ENCODE measurements at regions not wholly inside any gene's neighbourhood (a gene's known extent, or its start where the extent isn't known, plus 50 kb on each side); places are given as distances from the start of the nearest gene placed in this dataset.

DNA sequence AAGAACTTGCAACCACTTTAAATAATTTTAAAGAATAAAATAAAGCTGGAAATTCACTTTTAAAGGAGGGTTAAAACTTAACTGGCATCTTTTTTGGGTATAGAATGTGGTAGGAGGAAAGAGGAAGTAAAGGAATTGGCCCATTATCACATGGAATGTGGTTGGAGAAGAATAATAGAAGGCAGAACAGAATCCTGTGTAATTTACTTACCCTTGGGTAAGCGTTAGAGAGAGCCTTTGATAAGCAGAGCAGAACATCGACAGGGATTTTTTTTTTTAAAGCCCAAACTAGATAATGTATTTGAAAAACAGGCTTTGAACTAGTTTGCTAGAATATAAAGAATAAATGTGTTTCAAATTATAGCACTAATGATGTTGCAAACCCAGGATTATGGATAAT lies 199.8 kb upstream of the KIAA1217 start:
- peaks cover 0 to 4% (median 0%) of the 10 kb centered on the region in 5 donors for H3K27me3 ChIP-seq (ENCODE audit: control insufficient read depth in 5 of 5, insufficient read depth in 4 of 5, low read length in 5 of 5)
- H3K4me3 ChIP-seq (ENCODE audit: low read depth in 1 of 5, low read length in 5 of 5): no peak overlapping the region
- peaks cover 0 to 9% (median 0%) of the 10 kb centered on the region in 5 donors for H3K4me1 ChIP-seq (ENCODE audit: control insufficient read depth in 5 of 5, insufficient read depth in 5 of 5, low read length in 5 of 5)
- H3K9me3 ChIP-seq (ENCODE audit: control insufficient read depth in 5 of 5, low read length in 5 of 5): no peaks in the 10 kb centered on the region
- no peaks in the 10 kb centered on the region for H3K36me3 ChIP-seq (ENCODE audit: control insufficient read depth in 5 of 5, insufficient read depth in 5 of 5, low read length in 5 of 5)
- no peak overlapping the region for H3K27ac ChIP-seq (ENCODE audit: low read depth, low read length)
- H3K9ac ChIP-seq (ENCODE audit: low read length in 5 of 5): no peak overlapping the region

DNA sequence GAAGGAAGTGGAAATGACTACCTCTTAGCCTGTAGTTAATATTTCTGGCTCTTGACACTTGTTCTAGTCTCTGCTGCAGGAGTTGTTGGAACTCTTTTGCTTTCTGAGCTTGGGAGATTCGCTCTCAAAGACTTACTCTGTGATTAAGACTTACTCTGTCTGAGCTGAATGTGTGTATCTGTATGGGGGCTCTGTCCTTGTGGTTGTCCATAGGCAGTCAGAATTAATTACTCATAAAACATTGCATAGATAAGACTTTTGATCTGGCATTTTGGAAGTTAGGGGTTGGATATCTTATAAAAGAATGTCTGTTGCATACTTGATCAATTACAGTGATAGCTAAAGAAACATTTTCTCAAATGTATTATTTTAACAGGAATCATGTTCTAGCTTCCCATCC lies 199.2 kb upstream of the KIAA1217 start:
- Histone ChIP-seq H3K27ac (ENCODE audit: low read depth, low read length) (no peak overlapping the region), H3K4me3 (ENCODE audit: low read depth in 1 of 5, low read length in 5 of 5) (no peak overlapping the region), H3K9me3 (ENCODE audit: control insufficient read depth in 5 of 5, low read length in 5 of 5) (no peaks in the 10 kb centered on the region)

DNA sequence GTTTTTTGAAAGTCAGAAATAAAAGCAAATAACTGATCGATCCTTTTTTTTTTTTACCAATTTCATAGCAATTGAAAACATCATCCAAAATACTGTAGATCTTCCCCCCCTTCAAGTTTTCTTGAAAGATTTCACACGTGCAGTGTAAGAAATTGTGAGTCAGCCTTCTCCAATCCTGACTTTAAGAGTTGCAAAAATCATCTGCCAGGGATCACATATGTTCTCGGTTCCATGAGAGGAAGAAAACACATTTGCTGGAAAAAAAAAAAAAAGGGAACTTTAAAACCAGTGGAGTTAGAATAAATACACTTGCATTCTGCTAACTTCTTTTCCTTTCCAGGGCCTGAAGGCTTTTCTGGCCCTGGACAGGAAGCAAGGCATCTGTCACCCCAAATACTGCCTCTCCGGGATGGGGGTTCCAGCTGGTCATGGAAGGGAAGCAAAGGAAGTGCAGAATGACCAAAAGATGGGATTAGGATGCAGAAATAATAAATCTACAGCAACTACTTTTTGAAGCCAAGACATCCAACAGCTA lies 198.4 kb upstream of the KIAA1217 start:
- no peak overlapping the region for H3K27ac ChIP-seq (ENCODE audit: low read depth, low read length)
- no peaks in the 10 kb centered on the region for H3K9me3 ChIP-seq (ENCODE audit: control insufficient read depth in 5 of 5, low read length in 5 of 5)
- no peak overlapping the region for H3K4me3 ChIP-seq (ENCODE audit: low read depth in 1 of 5, low read length in 5 of 5)
- H3K36me3 ChIP-seq (ENCODE audit: control insufficient read depth in 5 of 5, insufficient read depth in 5 of 5, low read length in 5 of 5): no peaks in the 10 kb centered on the region
- no peak overlapping the region for H3K9ac ChIP-seq (ENCODE audit: low read length in 5 of 5)
- H3K27me3 ChIP-seq (ENCODE audit: control insufficient read depth in 5 of 5, insufficient read depth in 4 of 5, low read length in 5 of 5): peaks cover 0 to 4% (median 0%) of the 10 kb centered on the region in 5 donors
- H3K4me1 ChIP-seq (ENCODE audit: control insufficient read depth in 5 of 5, insufficient read depth in 5 of 5, low read length in 5 of 5): peaks cover 0 to 9% (median 0%) of the 10 kb centered on the region in 5 donors

More for the DNA sequence above, 199.2 kb upstream of the KIAA1217 start:
- Histone ChIP-seq H3K4me1 (ENCODE audit: control insufficient read depth in 5 of 5, insufficient read depth in 5 of 5, low read length in 5 of 5) (peaks cover 0 to 9% (median 0%) of the 10 kb centered on the region in 5 donors), H3K27me3 (ENCODE audit: control insufficient read depth in 5 of 5, insufficient read depth in 4 of 5, low read length in 5 of 5) (peaks cover 0 to 4% (median 0%) of the 10 kb centered on the region in 5 donors), H3K9ac (ENCODE audit: low read length in 5 of 5) (no peak overlapping the region), H3K36me3 (ENCODE audit: control insufficient read depth in 5 of 5, insufficient read depth in 5 of 5, low read length in 5 of 5) (no peaks in the 10 kb centered on the region)

DNA sequence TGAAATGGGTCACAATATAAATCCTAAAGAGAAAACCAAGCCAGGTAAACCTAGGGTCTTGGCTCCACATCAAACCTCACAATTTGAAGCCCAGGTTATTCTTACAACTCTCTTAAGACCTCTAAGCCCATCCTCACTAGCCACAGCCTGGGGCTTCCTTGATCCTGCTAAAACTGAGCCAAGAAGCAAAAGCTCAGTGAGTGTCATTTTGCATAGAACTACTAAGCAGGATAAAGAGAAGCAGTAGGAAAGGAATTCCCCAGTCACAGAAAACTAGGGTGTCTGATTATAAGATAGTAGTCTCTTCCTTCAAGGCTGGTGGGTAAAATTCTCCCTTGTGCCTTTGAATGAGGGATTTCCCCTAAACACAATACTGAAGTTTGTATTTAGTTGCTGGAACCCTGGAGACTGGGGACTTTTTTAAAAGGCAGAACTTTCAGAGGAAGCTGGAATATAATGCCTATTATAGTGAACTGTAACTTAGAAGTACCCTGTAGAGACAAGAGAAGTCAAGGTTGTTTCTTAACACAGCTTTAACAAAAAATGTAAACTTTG lies 196.6 kb upstream of the KIAA1217 start:
- peaks cover 0 to 4% (median 0%) of the 10 kb centered on the region in 5 donors for H3K27me3 ChIP-seq (ENCODE audit: control insufficient read depth in 5 of 5, insufficient read depth in 4 of 5, low read length in 5 of 5)
- H3K36me3 ChIP-seq (ENCODE audit: control insufficient read depth in 5 of 5, insufficient read depth in 5 of 5, low read length in 5 of 5): no peaks in the 10 kb centered on the region
- H3K4me1 ChIP-seq (ENCODE audit: control insufficient read depth in 5 of 5, insufficient read depth in 5 of 5, low read length in 5 of 5): peaks cover 0 to 9% (median 0%) of the 10 kb centered on the region in 5 donors
- no peak overlapping the region for H3K27ac ChIP-seq (ENCODE audit: low read depth, low read length)
- no peak overlapping the region for H3K9ac ChIP-seq (ENCODE audit: low read length in 5 of 5)
- no peaks in the 10 kb centered on the region for H3K9me3 ChIP-seq (ENCODE audit: control insufficient read depth in 5 of 5, low read length in 5 of 5)
- no peak overlapping the region for H3K4me3 ChIP-seq (ENCODE audit: low read depth in 1 of 5, low read length in 5 of 5)

DNA sequence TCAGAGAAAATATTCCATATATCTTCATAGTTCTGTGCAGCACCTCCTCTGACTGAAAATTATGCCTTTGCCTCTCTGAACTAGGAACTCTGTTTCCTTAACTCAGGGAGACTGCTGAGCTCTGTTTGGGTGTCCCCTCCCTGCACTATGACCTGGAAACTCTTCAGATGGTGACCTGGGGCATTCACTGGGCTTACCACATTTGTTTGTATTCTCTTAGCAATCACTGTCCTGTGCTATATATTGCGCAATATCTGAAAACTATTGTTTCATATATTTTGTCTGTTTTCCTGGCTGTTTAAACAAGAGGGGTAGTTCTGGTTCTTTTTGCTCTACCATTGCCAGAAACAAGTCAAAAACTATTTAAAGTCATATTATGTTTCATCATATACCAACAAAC lies 181.8 kb upstream of the KIAA1217 start:
- no peaks in the 10 kb centered on the region for H3K9me3 ChIP-seq (ENCODE audit: control insufficient read depth in 5 of 5, low read length in 5 of 5)
- H3K27ac ChIP-seq (ENCODE audit: low read depth, low read length): no peak overlapping the region
- no peaks in the 10 kb centered on the region for H3K4me1 ChIP-seq (ENCODE audit: control insufficient read depth in 5 of 5, insufficient read depth in 5 of 5, low read length in 5 of 5)
- H3K4me3 ChIP-seq (ENCODE audit: low read depth in 1 of 5, low read length in 5 of 5): no peak overlapping the region
- no peak overlapping the region for H3K9ac ChIP-seq (ENCODE audit: low read length in 5 of 5)
- no peaks in the 10 kb centered on the region for H3K27me3 ChIP-seq (ENCODE audit: control insufficient read depth in 5 of 5, insufficient read depth in 4 of 5, low read length in 5 of 5)
- no peaks in the 10 kb centered on the region for H3K36me3 ChIP-seq (ENCODE audit: control insufficient read depth in 5 of 5, insufficient read depth in 5 of 5, low read length in 5 of 5)

DNA sequence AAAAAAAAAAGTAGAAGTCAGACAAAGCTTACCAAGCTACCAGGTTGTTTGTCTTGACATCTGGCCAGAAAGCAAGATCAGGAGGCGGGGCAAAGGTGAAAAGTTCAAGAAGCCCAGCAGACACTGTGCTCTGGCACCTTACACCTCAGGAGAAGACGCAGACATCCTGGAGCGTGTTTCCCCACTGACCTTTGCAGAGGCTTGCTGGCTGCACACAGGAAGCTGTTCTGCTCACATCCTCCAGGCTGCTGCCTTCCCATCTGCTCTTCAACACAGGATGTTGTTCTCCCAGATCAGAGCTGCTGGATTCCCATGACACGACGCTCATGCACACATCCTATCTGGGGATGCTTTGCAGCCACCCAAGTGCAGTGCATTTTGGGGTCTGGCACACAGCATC lies 174.4 kb upstream of the KIAA1217 start:
- no peak overlapping the region for H3K27ac ChIP-seq (ENCODE audit: low read depth, low read length)
- H3K9me3 ChIP-seq (ENCODE audit: control insufficient read depth in 5 of 5, low read length in 5 of 5): no peaks in the 10 kb centered on the region
- H3K36me3 ChIP-seq (ENCODE audit: control insufficient read depth in 5 of 5, insufficient read depth in 5 of 5, low read length in 5 of 5): no peaks in the 10 kb centered on the region
- peaks cover 0 to 17% (median 0%) of the 10 kb centered on the region in 5 donors for H3K4me1 ChIP-seq (ENCODE audit: control insufficient read depth in 5 of 5, insufficient read depth in 5 of 5, low read length in 5 of 5)
- no peak overlapping the region for H3K4me3 ChIP-seq (ENCODE audit: low read depth in 1 of 5, low read length in 5 of 5)
- H3K9ac ChIP-seq (ENCODE audit: low read length in 5 of 5): no peak overlapping the region
- H3K27me3 ChIP-seq (ENCODE audit: control insufficient read depth in 5 of 5, insufficient read depth in 4 of 5, low read length in 5 of 5): no peaks in the 10 kb centered on the region

DNA sequence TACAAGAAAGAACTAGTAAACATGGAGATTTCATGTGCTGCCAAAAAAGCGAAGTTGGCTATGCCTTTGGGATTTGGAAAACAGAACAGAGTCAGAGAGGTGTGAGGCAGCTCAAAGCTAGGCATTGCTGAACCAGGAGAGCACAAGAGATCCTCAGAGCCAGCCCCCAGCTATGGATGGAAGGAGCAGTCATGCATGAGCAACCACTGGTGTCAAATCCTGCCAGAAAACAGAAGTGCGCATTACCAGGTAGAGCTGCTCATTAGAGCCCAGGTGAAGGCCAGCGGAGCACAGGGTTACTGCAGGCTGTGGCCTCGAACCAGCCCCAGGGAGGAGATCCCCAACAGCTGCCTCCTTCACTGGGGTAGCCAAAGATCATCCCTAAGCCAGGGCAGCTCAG lies 173.2 kb upstream of the KIAA1217 start:
- H3K9me3 ChIP-seq (ENCODE audit: control insufficient read depth in 5 of 5, low read length in 5 of 5): no peaks in the 10 kb centered on the region
- no peak overlapping the region for H3K27ac ChIP-seq (ENCODE audit: low read depth, low read length)
- peaks cover 0 to 27% (median 0%) of the 10 kb centered on the region in 5 donors for H3K4me1 ChIP-seq (ENCODE audit: control insufficient read depth in 5 of 5, insufficient read depth in 5 of 5, low read length in 5 of 5)
- no peaks in the 10 kb centered on the region for H3K27me3 ChIP-seq (ENCODE audit: control insufficient read depth in 5 of 5, insufficient read depth in 4 of 5, low read length in 5 of 5)
- no peak overlapping the region for H3K9ac ChIP-seq (ENCODE audit: low read length in 5 of 5)
- H3K36me3 ChIP-seq (ENCODE audit: control insufficient read depth in 5 of 5, insufficient read depth in 5 of 5, low read length in 5 of 5): no peaks in the 10 kb centered on the region
- no peak overlapping the region for H3K4me3 ChIP-seq (ENCODE audit: low read depth in 1 of 5, low read length in 5 of 5)

DNA sequence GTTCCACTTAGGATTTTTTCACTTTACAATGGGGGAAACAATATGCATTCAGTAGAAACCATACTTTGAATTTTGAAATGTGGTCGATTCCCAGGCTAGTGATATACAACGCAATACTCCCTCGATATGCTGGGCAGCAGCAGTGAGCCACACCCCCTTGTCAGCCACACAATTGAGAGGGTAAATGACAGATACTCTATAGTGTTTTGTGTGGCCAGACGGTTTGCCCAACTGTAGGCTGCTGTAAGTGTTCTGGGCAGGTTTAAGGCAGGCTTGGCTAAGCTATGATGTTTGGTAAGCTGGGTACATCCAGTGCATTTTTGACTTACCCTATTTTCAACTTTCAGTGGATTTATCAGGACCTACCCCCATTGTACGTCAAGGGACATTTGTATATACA lies 169.6 kb upstream of the KIAA1217 start:
- Histone ChIP-seq H3K27me3 (ENCODE audit: control insufficient read depth in 5 of 5, insufficient read depth in 4 of 5, low read length in 5 of 5) (no peaks in the 10 kb centered on the region), H3K4me1 (ENCODE audit: control insufficient read depth in 5 of 5, insufficient read depth in 5 of 5, low read length in 5 of 5) (peaks cover 0 to 27% (median 0%) of the 10 kb centered on the region in 5 donors), H3K36me3 (ENCODE audit: control insufficient read depth in 5 of 5, insufficient read depth in 5 of 5, low read length in 5 of 5) (no peaks in the 10 kb centered on the region), H3K9me3 (ENCODE audit: control insufficient read depth in 5 of 5, low read length in 5 of 5) (no peaks in the 10 kb centered on the region), H3K27ac (ENCODE audit: low read depth, low read length) (no peak overlapping the region), H3K4me3 (ENCODE audit: low read depth in 1 of 5, low read length in 5 of 5) (no peak overlapping the region), H3K9ac (ENCODE audit: low read length in 5 of 5) (no peak overlapping the region)

DNA sequence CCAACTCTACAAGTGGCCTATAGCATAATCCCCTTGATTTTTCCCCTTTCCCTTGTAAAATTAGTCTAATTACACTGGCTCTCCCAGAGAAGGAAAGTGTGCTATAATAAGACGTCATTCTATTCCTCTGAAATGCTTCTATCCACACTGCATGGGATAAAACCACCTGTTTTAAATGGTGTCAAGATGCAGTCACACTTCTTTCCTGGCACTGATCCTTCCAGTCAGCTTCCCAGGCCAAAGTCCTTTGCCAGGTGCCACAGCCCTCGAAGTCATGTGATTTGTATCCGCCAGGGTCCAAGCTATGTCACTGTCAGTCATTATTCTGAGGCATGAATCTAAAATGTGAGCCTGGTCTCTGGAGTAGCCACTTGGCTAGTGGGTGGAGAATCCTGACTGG lies 169.0 kb upstream of the KIAA1217 start:
- peaks cover 0 to 22% (median 0%) of the 10 kb centered on the region in 5 donors for H3K4me1 ChIP-seq (ENCODE audit: control insufficient read depth in 5 of 5, insufficient read depth in 5 of 5, low read length in 5 of 5)
- H3K27ac ChIP-seq (ENCODE audit: low read depth, low read length): no peak overlapping the region
- H3K36me3 ChIP-seq (ENCODE audit: control insufficient read depth in 5 of 5, insufficient read depth in 5 of 5, low read length in 5 of 5): no peaks in the 10 kb centered on the region
- no peaks in the 10 kb centered on the region for H3K9me3 ChIP-seq (ENCODE audit: control insufficient read depth in 5 of 5, low read length in 5 of 5)
- H3K27me3 ChIP-seq (ENCODE audit: control insufficient read depth in 5 of 5, insufficient read depth in 4 of 5, low read length in 5 of 5): no peaks in the 10 kb centered on the region
- no peak overlapping the region for H3K9ac ChIP-seq (ENCODE audit: low read length in 5 of 5)
- no peak overlapping the region for H3K4me3 ChIP-seq (ENCODE audit: low read depth in 1 of 5, low read length in 5 of 5)

DNA sequence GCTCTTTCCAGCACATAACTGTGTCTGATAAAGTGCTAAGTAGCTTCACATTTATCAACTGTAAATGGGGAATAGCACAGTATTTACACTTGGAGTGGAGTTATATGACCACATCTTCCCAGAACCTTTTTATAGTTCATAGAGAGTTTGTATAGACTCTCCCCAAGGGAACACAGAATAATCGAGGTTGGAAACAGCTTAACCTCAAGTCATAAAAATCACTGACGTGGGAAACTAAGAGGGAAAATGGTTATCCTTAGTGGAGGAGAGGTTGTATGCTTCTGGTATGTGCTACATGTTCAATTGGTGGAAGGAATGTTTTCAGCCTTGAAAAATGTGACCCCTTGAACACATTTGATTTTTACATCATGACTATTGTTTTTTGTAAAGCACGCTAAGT lies 167.9 kb upstream of the KIAA1217 start:
- Histone ChIP-seq H3K9ac (ENCODE audit: low read length in 5 of 5) (no peak overlapping the region), H3K9me3 (ENCODE audit: control insufficient read depth in 5 of 5, low read length in 5 of 5) (no peaks in the 10 kb centered on the region), H3K27ac (ENCODE audit: low read depth, low read length) (peak overlapping the region; percentile 63), H3K4me3 (ENCODE audit: low read depth in 1 of 5, low read length in 5 of 5) (peak overlapping the region in 2 of 5 donors; percentile 62 to 67), H3K27me3 (ENCODE audit: control insufficient read depth in 5 of 5, insufficient read depth in 4 of 5, low read length in 5 of 5) (no peaks in the 10 kb centered on the region), H3K4me1 (ENCODE audit: control insufficient read depth in 5 of 5, insufficient read depth in 5 of 5, low read length in 5 of 5) (peaks cover 0 to 11% (median 0%) of the 10 kb centered on the region in 5 donors), H3K36me3 (ENCODE audit: control insufficient read depth in 5 of 5, insufficient read depth in 5 of 5, low read length in 5 of 5) (no peaks in the 10 kb centered on the region)

All from subcutaneous abdominal adipose tissue (tissue), 5 donors.